SIG-M5 (cell line): ENCODE measurements at regions not wholly inside any gene's neighbourhood (a gene's known extent, or its start where the extent isn't known, plus 50 kb on each side); places are given as distances from the start of the nearest gene placed in this dataset.

Experiments
- DNase-seq: peaks from one replicate; lab custom pipeline; 2025; lab: John Stamatoyannopoulos, UW

DNA sequence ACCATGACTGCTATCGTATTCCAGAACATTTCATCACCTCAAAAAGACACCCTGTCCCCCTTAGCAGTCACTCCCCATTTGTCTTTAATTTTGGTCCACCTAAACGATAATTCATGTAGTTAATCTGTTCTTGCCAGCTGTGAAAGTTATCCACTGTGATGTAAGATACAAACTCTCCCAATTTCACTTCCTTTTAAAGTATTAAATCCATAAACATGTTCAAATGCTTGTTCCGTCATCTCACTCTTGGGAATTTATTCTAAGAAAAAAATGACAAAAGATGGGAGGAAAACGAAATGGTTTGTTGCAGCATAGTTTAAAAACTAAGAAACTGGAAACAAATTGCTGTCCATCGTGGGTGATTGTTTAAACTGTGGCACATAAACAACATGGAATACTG is 53.7 kb upstream of the IRF2 start:
- no peak for DNase-seq

DNA sequence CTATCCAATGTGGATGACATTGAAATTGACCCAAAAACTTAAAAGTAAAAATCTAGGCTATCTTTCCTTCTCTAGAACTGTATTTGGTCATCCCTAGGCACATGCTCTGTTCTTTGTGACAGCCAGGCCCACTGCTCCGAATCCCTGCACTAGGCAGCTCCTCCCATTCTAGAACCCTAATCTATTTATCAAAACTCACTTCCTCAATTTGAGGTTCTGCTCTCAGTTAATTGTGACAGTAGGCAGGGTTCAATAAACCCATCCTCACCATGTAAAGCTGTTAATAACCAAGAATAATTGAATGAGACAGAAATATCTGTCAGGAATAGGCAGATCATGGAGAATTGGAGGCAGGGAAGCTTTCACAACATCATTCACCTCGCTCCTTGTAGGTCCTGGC is 51.9 kb upstream of the IRF2 start:
- no peak for DNase-seq
